ENCODE measurements at regions not wholly inside any gene's neighbourhood (a gene's known extent, or its start where the extent isn't known, plus 50 kb on each side); places are given as distances from the start of the nearest gene placed in this dataset.

GRCh38 chr20:40775561-40776146 lies 86.6 kb upstream of the MAFB start:
- TF ChIP-seq, protein P1, sequence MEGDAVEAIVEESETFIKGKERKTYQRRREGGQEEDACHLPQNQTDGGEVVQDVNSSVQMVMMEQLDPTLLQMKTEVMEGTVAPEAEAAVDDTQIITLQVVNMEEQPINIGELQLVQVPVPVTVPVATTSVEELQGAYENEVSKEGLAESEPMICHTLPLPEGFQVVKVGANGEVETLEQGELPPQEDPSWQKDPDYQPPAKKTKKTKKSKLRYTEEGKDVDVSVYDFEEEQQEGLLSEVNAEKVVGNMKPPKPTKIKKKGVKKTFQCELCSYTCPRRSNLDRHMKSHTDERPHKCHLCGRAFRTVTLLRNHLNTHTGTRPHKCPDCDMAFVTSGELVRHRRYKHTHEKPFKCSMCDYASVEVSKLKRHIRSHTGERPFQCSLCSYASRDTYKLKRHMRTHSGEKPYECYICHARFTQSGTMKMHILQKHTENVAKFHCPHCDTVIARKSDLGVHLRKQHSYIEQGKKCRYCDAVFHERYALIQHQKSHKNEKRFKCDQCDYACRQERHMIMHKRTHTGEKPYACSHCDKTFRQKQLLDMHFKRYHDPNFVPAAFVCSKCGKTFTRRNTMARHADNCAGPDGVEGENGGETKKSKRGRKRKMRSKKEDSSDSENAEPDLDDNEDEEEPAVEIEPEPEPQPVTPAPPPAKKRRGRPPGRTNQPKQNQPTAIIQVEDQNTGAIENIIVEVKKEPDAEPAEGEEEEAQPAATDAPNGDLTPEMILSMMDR (conservative IDR thresholded peaks at IDR 0.05; ENCODE audit: low read depth, low read length): no peak
- no peak for DNase-seq (ENCODE audit: low read depth)
- H3K4me3 ChIP-seq (ENCODE audit: low read length): no peak overlapping the region

DNA sequence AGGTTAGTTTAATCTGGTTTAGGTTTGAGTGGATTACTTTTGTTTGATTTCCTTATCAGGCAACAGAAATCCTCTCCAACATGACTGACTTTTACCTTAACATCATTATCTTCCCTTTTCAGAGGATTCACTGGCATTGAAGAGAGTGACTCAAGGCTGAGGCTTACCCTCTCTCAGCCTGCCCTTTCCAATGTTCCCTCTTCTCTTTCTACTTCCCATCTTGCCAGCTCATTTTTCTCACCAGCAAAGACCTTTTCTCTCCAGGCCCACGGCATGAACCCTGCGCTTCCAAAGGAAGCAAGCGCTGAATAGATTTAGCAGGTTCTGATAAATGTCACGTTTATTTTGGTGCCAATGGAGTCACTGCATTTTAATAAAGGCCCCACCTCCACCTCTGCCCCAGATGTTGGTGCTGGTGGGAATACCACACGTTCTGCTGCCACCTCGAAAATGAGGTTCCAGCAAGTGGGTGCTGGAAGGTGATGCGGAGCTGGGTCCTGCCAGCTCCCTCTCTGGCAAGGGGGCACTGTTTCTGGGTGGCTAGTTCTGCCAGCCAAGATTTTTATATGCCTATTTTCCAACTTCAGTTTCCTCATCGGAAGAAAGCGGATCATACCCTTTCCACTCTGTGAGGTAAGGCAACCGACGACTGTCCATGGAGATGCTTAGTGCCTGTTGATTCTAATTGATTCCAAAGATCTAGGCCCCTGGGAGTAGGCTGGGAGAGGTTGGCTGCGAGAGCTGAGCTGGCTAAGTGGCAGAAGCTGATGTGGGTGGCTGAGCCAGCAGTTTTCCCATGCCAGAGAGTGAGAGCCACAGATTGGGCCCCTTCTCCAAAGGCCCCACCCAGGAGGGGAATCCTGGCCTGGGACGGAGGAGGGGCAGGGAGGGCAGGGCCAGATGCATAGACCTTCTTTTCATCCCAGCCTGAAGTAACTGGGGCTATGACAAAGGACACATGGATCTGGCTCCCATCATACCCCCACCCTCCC lies 87.7 kb upstream of the MAFB start:
- H3K4me3 ChIP-seq (ENCODE audit: low read length): no peak overlapping the region
- no peak for DNase-seq (ENCODE audit: low read depth)
- TF ChIP-seq, protein P1 (conservative IDR thresholded peaks at IDR 0.05; ENCODE audit: low read depth, low read length): no peak

DNA sequence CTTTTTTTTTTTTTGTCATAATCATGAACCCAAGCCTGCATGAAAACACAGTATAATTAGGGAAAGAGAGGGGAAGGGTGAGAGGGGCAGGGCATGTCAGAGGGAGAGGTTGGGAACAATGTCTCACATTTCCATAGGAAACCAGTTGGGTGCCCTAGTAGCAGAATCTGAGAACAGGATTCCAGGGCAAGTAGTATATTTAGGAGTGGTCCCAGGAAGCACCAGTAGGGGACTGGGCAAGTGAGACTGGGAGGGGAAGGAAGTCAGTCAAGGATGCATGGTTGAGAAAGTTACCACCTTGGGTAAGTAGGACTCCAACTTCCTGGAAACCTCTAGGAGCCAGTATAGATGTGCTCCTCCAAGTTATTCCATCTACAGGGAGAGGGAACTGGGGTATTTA lies 88.6 kb upstream of the MAFB start:
- H3K4me3 ChIP-seq (ENCODE audit: low read length): no peak overlapping the region
- no peak for DNase-seq (ENCODE audit: low read depth)
- TF ChIP-seq, protein P1 (conservative IDR thresholded peaks at IDR 0.05; ENCODE audit: low read depth, low read length): no peak

GRCh38 chr20:40778894-40779496 lies 90.0 kb upstream of the MAFB start:
- H3K4me3 ChIP-seq (ENCODE audit: low read length): no peak overlapping the region
- DNase-seq (ENCODE audit: low read depth): no peak

DNA sequence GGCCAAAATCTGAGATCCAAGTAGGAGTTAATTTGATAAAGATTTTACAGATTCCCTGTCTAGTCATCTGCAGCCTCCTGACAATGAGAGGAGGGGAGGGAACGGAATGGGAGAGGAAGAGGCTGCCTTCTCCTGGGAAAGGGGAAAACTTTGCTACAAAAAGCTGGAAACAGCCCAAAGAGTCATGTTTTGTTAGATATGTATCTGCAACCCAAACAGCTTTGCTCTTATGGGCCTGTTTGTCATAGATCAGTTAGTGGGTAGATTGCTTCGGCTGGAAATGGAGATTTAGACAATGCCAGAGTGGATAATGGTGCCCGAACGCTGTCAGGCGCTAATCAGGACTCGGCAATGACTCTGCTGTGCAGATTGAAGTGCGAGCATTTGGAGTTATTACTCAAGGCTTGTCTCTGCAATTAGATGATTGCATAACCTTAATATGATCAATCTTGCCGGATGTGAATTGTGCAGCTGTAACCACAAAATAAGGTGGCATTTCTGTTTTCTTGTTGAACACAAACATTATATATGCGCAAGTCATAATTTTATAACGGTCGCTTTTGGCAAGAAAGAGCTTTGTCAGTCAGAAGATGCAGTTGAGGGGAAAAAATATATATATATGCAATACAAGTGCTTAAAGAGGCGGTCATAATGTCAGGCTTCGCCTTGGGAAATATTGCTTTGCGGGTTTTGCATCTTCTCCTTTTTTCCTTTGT lies 92.4 kb upstream of the MAFB start:
- TF ChIP-seq, protein P1 (conservative IDR thresholded peaks at IDR 0.05; ENCODE audit: low read depth, low read length): no peak
- H3K4me3 ChIP-seq (ENCODE audit: low read length): no peak overlapping the region
- no peak for DNase-seq (ENCODE audit: low read depth)

More at GRCh38 chr20:40778894-40779496, 90.0 kb upstream of the MAFB start:
- TF ChIP-seq, protein P1 (conservative IDR thresholded peaks at IDR 0.05; ENCODE audit: low read depth, low read length): no peak

GRCh38 chr20:40782043-40782368 lies 93.0 kb upstream of the MAFB start:
- TF ChIP-seq, protein P1 (conservative IDR thresholded peaks at IDR 0.05; ENCODE audit: low read depth, low read length): no peak
- no peak for DNase-seq (ENCODE audit: low read depth)
- no peak overlapping the region for H3K4me3 ChIP-seq (ENCODE audit: low read length)
